ENCODE measurements at regions not wholly inside any gene's neighbourhood (a gene's known extent, or its start where the extent isn't known, plus 50 kb on each side); places are given as distances from the start of the nearest gene placed in this dataset.

- H3K27ac Mint-ChIP-seq = no peak overlapping the region
- Histone ChIP-seq H3K36me3 (ENCODE audit: control insufficient read depth in 2 of 2, extremely low read depth in 1 of 2, insufficient read depth in 1 of 2, low read length in 1 of 2) (no peaks in the 10 kb centered on the region), H3K27ac (ENCODE audit: low read length) (no peak overlapping the region), H3K27me3 (replicated peaks in 1 of 2; ENCODE audit: control insufficient read depth in 2 of 2, extremely low read depth in 1 of 2, insufficient read depth in 2 of 2, low read length in 1 of 2) (no peaks in the 10 kb centered on the region), H3K4me1 (ENCODE audit: control insufficient read depth in 1 of 2, extremely low read depth in 1 of 2, insufficient read depth in 2 of 2, low read length in 2 of 2) (no peaks in the 10 kb centered on the region), H3K9me3 (no peaks in the 10 kb centered on the region), H3K4me3 (ENCODE audit: control insufficient read depth in 1 of 2, extremely low read depth in 1 of 2, low read length in 1 of 2) (no peak overlapping the region)
- POLR2A ChIA-PET = no interaction called here
- DNase-seq (no peak), ATAC-seq (replicated peaks in 1 of 4) (no peak)
- 62% methylated on average over 5 of the region's 5 CpGs for WGBS (ENCODE audit: insufficient coverage)
- H3K27me3 Mint-ChIP-seq = peaks cover 0 to 4% of the 10 kb centered on the region in 2 donors
- H3K4me3 Mint-ChIP-seq = no peak overlapping the region
- peaks cover 0 to 8% (median 6%) of the 10 kb centered on the region in 3 donors for H3K9me3 Mint-ChIP-seq
- no peaks in the 10 kb centered on the region for H3K36me3 Mint-ChIP-seq
- CTCF ChIA-PET = no interaction called here
- H3K4me1 Mint-ChIP-seq = no peaks in the 10 kb centered on the region
Measured at GRCh38 chr4:189780391-189780790, 160.3 kb upstream of the FRG1 start.

GRCh38 chr4:189784651-189785050 is 156.0 kb upstream of the FRG1 start:
- H3K27me3 ChIP-seq (replicated peaks in 1 of 2; ENCODE audit: control insufficient read depth in 2 of 2, extremely low read depth in 1 of 2, insufficient read depth in 2 of 2, low read length in 1 of 2) = no peaks in the 10 kb centered on the region
- CTCF ChIA-PET = interaction anchor here in 1 of 2 donors (1.3 kb wide), 1 partner anchor 9 kb away, joined by 3 read pairs; no protein-coding TSS in a partner anchor
- no peak overlapping the region for H3K4me3 Mint-ChIP-seq
- peaks cover 0 to 9% of the 10 kb centered on the region in 2 donors for H3K27me3 Mint-ChIP-seq
- H3K27ac ChIP-seq (ENCODE audit: low read length) = no peak overlapping the region
- H3K9me3 ChIP-seq = no peaks in the 10 kb centered on the region
- POLR2A ChIA-PET = no interaction called here
- no peaks in the 10 kb centered on the region for H3K4me1 ChIP-seq (ENCODE audit: control insufficient read depth in 1 of 2, extremely low read depth in 1 of 2, insufficient read depth in 2 of 2, low read length in 2 of 2)
- H3K4me1 Mint-ChIP-seq = no peaks in the 10 kb centered on the region
- no peak overlapping the region for H3K4me3 ChIP-seq (ENCODE audit: control insufficient read depth in 1 of 2, extremely low read depth in 1 of 2, low read length in 1 of 2)
- H3K27ac Mint-ChIP-seq = no peak overlapping the region
- ATAC-seq (replicated peaks in 1 of 4) (no peak), DNase-seq (no peak)
- H3K36me3 Mint-ChIP-seq = no peaks in the 10 kb centered on the region
- H3K9me3 Mint-ChIP-seq = peaks cover 0 to 8% (median 6%) of the 10 kb centered on the region in 3 donors
- no peaks in the 10 kb centered on the region for H3K36me3 ChIP-seq (ENCODE audit: control insufficient read depth in 2 of 2, extremely low read depth in 1 of 2, insufficient read depth in 1 of 2, low read length in 1 of 2)

- no peaks in the 10 kb centered on the region for H3K36me3 Mint-ChIP-seq
- POLR2A ChIA-PET = no interaction called here
- CTCF ChIA-PET = no interaction called here
Measured at GRCh38 chr4:189785257-189785656, 155.4 kb upstream of the FRG1 start.

GRCh38 chr4:189786447-189786846 is 154.2 kb upstream of the FRG1 start:
- Histone ChIP-seq H3K27me3 (replicated peaks in 1 of 2; ENCODE audit: control insufficient read depth in 2 of 2, extremely low read depth in 1 of 2, insufficient read depth in 2 of 2, low read length in 1 of 2) (no peaks in the 10 kb centered on the region), H3K4me3 (ENCODE audit: control insufficient read depth in 1 of 2, extremely low read depth in 1 of 2, low read length in 1 of 2) (no peak overlapping the region), H3K36me3 (ENCODE audit: control insufficient read depth in 2 of 2, extremely low read depth in 1 of 2, insufficient read depth in 1 of 2, low read length in 1 of 2) (no peaks in the 10 kb centered on the region), H3K27ac (ENCODE audit: low read length) (no peak overlapping the region), H3K9me3 (no peaks in the 10 kb centered on the region), H3K4me1 (ENCODE audit: control insufficient read depth in 1 of 2, extremely low read depth in 1 of 2, insufficient read depth in 2 of 2, low read length in 2 of 2) (no peaks in the 10 kb centered on the region)
- Mint-ChIP-seq H3K27ac (no peak overlapping the region), H3K36me3 (no peaks in the 10 kb centered on the region), H3K27me3 (peaks cover 0 to 9% of the 10 kb centered on the region in 2 donors), H3K4me3 (no peak overlapping the region), H3K4me1 (no peaks in the 10 kb centered on the region), H3K9me3 (peaks cover 0 to 7% (median 6%) of the 10 kb centered on the region in 3 donors)
- ChIA-PET CTCF (interaction anchor here in 1 of 2 donors (0.7 kb wide), 1 partner anchor 24 kb away, joined by 3 read pairs; no protein-coding TSS in a partner anchor), POLR2A (no interaction called here)
- no peak for ATAC-seq (replicated peaks in 1 of 4)
- WGBS (ENCODE audit: insufficient coverage) = 74% methylated on average over 3 of the region's 5 CpGs
- no peak for DNase-seq

More at GRCh38 chr4:189785257-189785656, 155.4 kb upstream of the FRG1 start:
- Mint-ChIP-seq H3K9me3 (peaks cover 0 to 8% (median 6%) of the 10 kb centered on the region in 3 donors), H3K27ac (no peak overlapping the region), H3K4me1 (no peaks in the 10 kb centered on the region), H3K27me3 (peaks cover 0 to 9% of the 10 kb centered on the region in 2 donors), H3K4me3 (no peak overlapping the region)
- H3K36me3 ChIP-seq (ENCODE audit: control insufficient read depth in 2 of 2, extremely low read depth in 1 of 2, insufficient read depth in 1 of 2, low read length in 1 of 2) = no peaks in the 10 kb centered on the region
- 38% methylated on average over 4 of the region's 5 CpGs for WGBS (ENCODE audit: insufficient coverage)
- no peaks in the 10 kb centered on the region for H3K4me1 ChIP-seq (ENCODE audit: control insufficient read depth in 1 of 2, extremely low read depth in 1 of 2, insufficient read depth in 2 of 2, low read length in 2 of 2)
- H3K27me3 ChIP-seq (replicated peaks in 1 of 2; ENCODE audit: control insufficient read depth in 2 of 2, extremely low read depth in 1 of 2, insufficient read depth in 2 of 2, low read length in 1 of 2) = no peaks in the 10 kb centered on the region
- H3K27ac ChIP-seq (ENCODE audit: low read length) = no peak overlapping the region
- no peak for DNase-seq
- ATAC-seq (replicated peaks in 1 of 4) = no peak
- no peaks in the 10 kb centered on the region for H3K9me3 ChIP-seq
- H3K4me3 ChIP-seq (ENCODE audit: control insufficient read depth in 1 of 2, extremely low read depth in 1 of 2, low read length in 1 of 2) = no peak overlapping the region

- H3K4me1 Mint-ChIP-seq = no peaks in the 10 kb centered on the region
- no peak overlapping the region for H3K27ac Mint-ChIP-seq
- H3K4me3 Mint-ChIP-seq = no peak overlapping the region
- ChIA-PET POLR2A (no interaction called here), CTCF (no interaction called here)
- Histone ChIP-seq H3K27me3 (replicated peaks in 1 of 2; ENCODE audit: control insufficient read depth in 2 of 2, extremely low read depth in 1 of 2, insufficient read depth in 2 of 2, low read length in 1 of 2) (no peaks in the 10 kb centered on the region), H3K27ac (ENCODE audit: low read length) (no peak overlapping the region), H3K4me1 (ENCODE audit: control insufficient read depth in 1 of 2, extremely low read depth in 1 of 2, insufficient read depth in 2 of 2, low read length in 2 of 2) (no peaks in the 10 kb centered on the region), H3K4me3 (ENCODE audit: control insufficient read depth in 1 of 2, extremely low read depth in 1 of 2, low read length in 1 of 2) (no peak overlapping the region), H3K36me3 (ENCODE audit: control insufficient read depth in 2 of 2, extremely low read depth in 1 of 2, insufficient read depth in 1 of 2, low read length in 1 of 2) (no peaks in the 10 kb centered on the region), H3K9me3 (no peaks in the 10 kb centered on the region)
- no peaks in the 10 kb centered on the region for H3K9me3 Mint-ChIP-seq
- 85% methylated on average over 18 of the region's 19 CpGs for WGBS (ENCODE audit: insufficient coverage)
- no peaks in the 10 kb centered on the region for H3K36me3 Mint-ChIP-seq
- DNase-seq = no peak
- H3K27me3 Mint-ChIP-seq = peaks cover 0 to 4% of the 10 kb centered on the region in 2 donors
- no peak for ATAC-seq (replicated peaks in 1 of 4)
Measured at GRCh38 chr4:189787216-189788031, 153.2 kb upstream of the FRG1 start.

GRCh38 chr4:189792924-189793618 is 147.6 kb upstream of the FRG1 start:
- H3K27ac Mint-ChIP-seq = no peak overlapping the region
- no peak overlapping the region for H3K4me3 Mint-ChIP-seq
- WGBS (ENCODE audit: insufficient coverage) = 15% methylated on average over 11 of the region's 20 CpGs
- CTCF ChIA-PET = interaction anchor here in 1 of 2 donors (0.6 to 1.1 kb wide), 2 partner anchors 9 to 16 kb away, joined by 3 to 6 read pairs; no protein-coding TSS in a partner anchor
- no peaks in the 10 kb centered on the region for H3K36me3 Mint-ChIP-seq
- H3K9me3 ChIP-seq = no peaks in the 10 kb centered on the region
- H3K27me3 Mint-ChIP-seq = peaks cover 0 to 3% of the 10 kb centered on the region in 2 donors
- peaks cover 0 to 5% (median 3%) of the 10 kb centered on the region in 3 donors for H3K9me3 Mint-ChIP-seq
- H3K36me3 ChIP-seq (ENCODE audit: control insufficient read depth in 2 of 2, extremely low read depth in 1 of 2, insufficient read depth in 1 of 2, low read length in 1 of 2) = no peaks in the 10 kb centered on the region
- peak in 1 of 4 experiments; percentile 56 for ATAC-seq (replicated peaks in 1 of 4)
- H3K4me1 ChIP-seq (ENCODE audit: control insufficient read depth in 1 of 2, extremely low read depth in 1 of 2, insufficient read depth in 2 of 2, low read length in 2 of 2) = no peaks in the 10 kb centered on the region
- POLR2A ChIA-PET = no interaction called here
- peaks cover 0 to 6% (median 5%) of the 10 kb centered on the region in 3 donors for H3K4me1 Mint-ChIP-seq
- no peak overlapping the region for H3K27ac ChIP-seq (ENCODE audit: low read length)
- no peaks in the 10 kb centered on the region for H3K27me3 ChIP-seq (replicated peaks in 1 of 2; ENCODE audit: control insufficient read depth in 2 of 2, extremely low read depth in 1 of 2, insufficient read depth in 2 of 2, low read length in 1 of 2)
- DNase-seq = peak in 29 of 35 experiments; percentile 5 to 51 (median 19)
- H3K4me3 ChIP-seq (ENCODE audit: control insufficient read depth in 1 of 2, extremely low read depth in 1 of 2, low read length in 1 of 2) = no peak overlapping the region

Data from T-cell (primary cell).